ENCODE measurements at regions not wholly inside any gene's neighbourhood (a gene's known extent, or its start where the extent isn't known, plus 50 kb on each side); places are given as distances from the start of the nearest gene placed in this dataset.

GRCh38 chr6:48904809-48905208, 558.2 kb downstream of the MMUT start:
- Mint-ChIP-seq H3K9me3 (peaks cover 0 to 14% (median 4%) of the 10 kb centered on the region in 9 donors), H3K4me1 (no peaks in the 10 kb centered on the region), H3K27me3 (no peaks in the 10 kb centered on the region), H3K27ac (no peak overlapping the region), H3K4me3 (no peak overlapping the region), H3K36me3 (no peaks in the 10 kb centered on the region)
- ATAC-seq (no peak), DNase-seq (no peak)
- POLR2A ChIA-PET = no interaction called here

- Mint-ChIP-seq H3K4me1 (no peaks in the 10 kb centered on the region), H3K9me3 (peaks cover 0 to 20% (median 4%) of the 10 kb centered on the region in 9 donors), H3K27ac (no peak overlapping the region), H3K36me3 (no peaks in the 10 kb centered on the region), H3K27me3 (no peaks in the 10 kb centered on the region), H3K4me3 (no peak overlapping the region)
- POLR2A ChIA-PET = no interaction called here
- ATAC-seq = no peak
- no peak for DNase-seq
Observed at GRCh38 chr6:48894469-48894868, 568.6 kb downstream of the MMUT start.

- POLR2A ChIA-PET = no interaction called here
- no peaks in the 10 kb centered on the region for H3K27me3 Mint-ChIP-seq
- DNase-seq (no peak), ATAC-seq (no peak)
- H3K9me3 Mint-ChIP-seq = peaks cover 0 to 25% (median 3%) of the 10 kb centered on the region in 9 donors
- H3K27ac Mint-ChIP-seq = no peak overlapping the region
- no peaks in the 10 kb centered on the region for H3K36me3 Mint-ChIP-seq
- no peaks in the 10 kb centered on the region for H3K4me1 Mint-ChIP-seq
- H3K4me3 Mint-ChIP-seq = no peak overlapping the region
Observed at GRCh38 chr6:48893048-48893447, 570.0 kb downstream of the MMUT start.

- ATAC-seq (no peak), DNase-seq (no peak)
- H3K9me3 Mint-ChIP-seq = peaks cover 0 to 25% (median 0%) of the 10 kb centered on the region in 9 donors
- no peak overlapping the region for H3K27ac Mint-ChIP-seq
- POLR2A ChIA-PET = no interaction called here
- no peak overlapping the region for H3K4me3 Mint-ChIP-seq
- no peaks in the 10 kb centered on the region for H3K36me3 Mint-ChIP-seq
- no peaks in the 10 kb centered on the region for H3K27me3 Mint-ChIP-seq
- H3K4me1 Mint-ChIP-seq = no peaks in the 10 kb centered on the region
Observed at GRCh38 chr6:48891308-48891707, 571.7 kb downstream of the MMUT start.

- POLR2A ChIA-PET = no interaction called here
- Mint-ChIP-seq H3K4me1 (no peaks in the 10 kb centered on the region), H3K9me3 (peaks cover 0 to 19% (median 4%) of the 10 kb centered on the region in 9 donors), H3K4me3 (no peak overlapping the region), H3K36me3 (no peaks in the 10 kb centered on the region), H3K27me3 (no peaks in the 10 kb centered on the region), H3K27ac (no peak overlapping the region)
- DNase-seq = no peak
- no peak for ATAC-seq
Observed at GRCh38 chr6:48889429-48889828, 573.6 kb downstream of the MMUT start.

GRCh38 chr6:48883116-48883515, 579.9 kb downstream of the MMUT start:
- no peak overlapping the region for H3K27ac Mint-ChIP-seq
- H3K36me3 Mint-ChIP-seq = no peaks in the 10 kb centered on the region
- no peak overlapping the region for H3K4me3 Mint-ChIP-seq
- ATAC-seq = no peak
- no peaks in the 10 kb centered on the region for H3K4me1 Mint-ChIP-seq
- peaks cover 4 to 36% (median 10%) of the 10 kb centered on the region in 9 donors for H3K9me3 Mint-ChIP-seq
- DNase-seq = no peak
- POLR2A ChIA-PET = no interaction called here
- no peaks in the 10 kb centered on the region for H3K27me3 Mint-ChIP-seq

- ATAC-seq (no peak), DNase-seq (no peak)
- no peaks in the 10 kb centered on the region for H3K27me3 Mint-ChIP-seq
- peaks cover 3 to 36% (median 11%) of the 10 kb centered on the region in 9 donors for H3K9me3 Mint-ChIP-seq
- no peak overlapping the region for H3K27ac Mint-ChIP-seq
- POLR2A ChIA-PET = no interaction called here
- H3K4me3 Mint-ChIP-seq = no peak overlapping the region
- H3K36me3 Mint-ChIP-seq = no peaks in the 10 kb centered on the region
- no peaks in the 10 kb centered on the region for H3K4me1 Mint-ChIP-seq
Observed at GRCh38 chr6:48881551-48881950, 581.5 kb downstream of the MMUT start.

GRCh38 chr6:48869595-48869994, 593.5 kb downstream of the MMUT start:
- ATAC-seq (no peak), DNase-seq (no peak)
- H3K27ac Mint-ChIP-seq = no peak overlapping the region
- H3K36me3 Mint-ChIP-seq = no peaks in the 10 kb centered on the region
- peaks cover 0 to 10% (median 5%) of the 10 kb centered on the region in 9 donors for H3K9me3 Mint-ChIP-seq
- H3K4me1 Mint-ChIP-seq = no peaks in the 10 kb centered on the region
- POLR2A ChIA-PET = no interaction called here
- H3K27me3 Mint-ChIP-seq = no peaks in the 10 kb centered on the region
- no peak overlapping the region for H3K4me3 Mint-ChIP-seq

GRCh38 chr6:48866682-48867081, 596.4 kb downstream of the MMUT start:
- H3K27me3 Mint-ChIP-seq = no peaks in the 10 kb centered on the region
- no peak for DNase-seq
- ATAC-seq = no peak
- H3K4me1 Mint-ChIP-seq = no peaks in the 10 kb centered on the region
- H3K27ac Mint-ChIP-seq = no peak overlapping the region
- peaks cover 0 to 16% (median 7%) of the 10 kb centered on the region in 9 donors for H3K9me3 Mint-ChIP-seq
- H3K4me3 Mint-ChIP-seq = no peak overlapping the region
- POLR2A ChIA-PET = no interaction called here
- no peaks in the 10 kb centered on the region for H3K36me3 Mint-ChIP-seq

- Mint-ChIP-seq H3K27ac (no peak overlapping the region), H3K9me3 (peaks cover 0 to 27% (median 8%) of the 10 kb centered on the region in 9 donors), H3K36me3 (no peaks in the 10 kb centered on the region), H3K4me3 (no peak overlapping the region), H3K4me1 (no peaks in the 10 kb centered on the region), H3K27me3 (no peaks in the 10 kb centered on the region)
- no peak for ATAC-seq
- DNase-seq = no peak
- POLR2A ChIA-PET = no interaction called here
Observed at GRCh38 chr6:48860175-48860574, 602.9 kb downstream of the MMUT start.

GRCh38 chr6:48859562-48860123, 603.4 kb downstream of the MMUT start:
- Mint-ChIP-seq H3K27me3 (no peaks in the 10 kb centered on the region), H3K4me1 (no peaks in the 10 kb centered on the region), H3K9me3 (peaks cover 0 to 26% (median 8%) of the 10 kb centered on the region in 9 donors), H3K27ac (no peak overlapping the region), H3K4me3 (no peak overlapping the region), H3K36me3 (no peaks in the 10 kb centered on the region)
- POLR2A ChIA-PET = no interaction called here
- ATAC-seq (no peak), DNase-seq (no peak)

GRCh38 chr6:48845219-48845618, 617.8 kb downstream of the MMUT start:
- peaks cover 10 to 53% (median 20%) of the 10 kb centered on the region in 9 donors for H3K9me3 Mint-ChIP-seq
- POLR2A ChIA-PET = no interaction called here
- no peak overlapping the region for H3K4me3 Mint-ChIP-seq
- no peak for ATAC-seq
- no peaks in the 10 kb centered on the region for H3K27me3 Mint-ChIP-seq
- peaks cover 0 to 6% (median 0%) of the 10 kb centered on the region in 3 donors for H3K36me3 Mint-ChIP-seq
- DNase-seq = no peak
- H3K4me1 Mint-ChIP-seq = no peaks in the 10 kb centered on the region
- H3K27ac Mint-ChIP-seq = no peak overlapping the region

GRCh38 chr6:48844696-48845095, 618.4 kb downstream of the MMUT start:
- Mint-ChIP-seq H3K36me3 (peaks cover 0 to 6% (median 0%) of the 10 kb centered on the region in 3 donors), H3K27ac (no peak overlapping the region), H3K9me3 (peaks cover 10 to 53% (median 24%) of the 10 kb centered on the region in 9 donors), H3K27me3 (no peaks in the 10 kb centered on the region), H3K4me3 (no peak overlapping the region), H3K4me1 (no peaks in the 10 kb centered on the region)
- DNase-seq (no peak), ATAC-seq (no peak)
- POLR2A ChIA-PET = no interaction called here

- DNase-seq (no peak), ATAC-seq (no peak)
- POLR2A ChIA-PET = no interaction called here
- H3K4me3 Mint-ChIP-seq = no peak overlapping the region
- no peaks in the 10 kb centered on the region for H3K27me3 Mint-ChIP-seq
- H3K27ac Mint-ChIP-seq = no peak overlapping the region
- no peaks in the 10 kb centered on the region for H3K4me1 Mint-ChIP-seq
- peaks cover 0 to 6% (median 0%) of the 10 kb centered on the region in 3 donors for H3K36me3 Mint-ChIP-seq
- H3K9me3 Mint-ChIP-seq = peaks cover 15 to 44% (median 23%) of the 10 kb centered on the region in 9 donors
Observed at GRCh38 chr6:48840896-48841295, 622.2 kb downstream of the MMUT start.

Data from naive thymus-derived CD8-positive, alpha-beta T cell (primary cell).